ENCODE measurements at regions not wholly inside any gene's neighbourhood (a gene's known extent, or its start where the extent isn't known, plus 50 kb on each side); places are given as distances from the start of the nearest gene placed in this dataset.

- Histone ChIP-seq H3K4me2 (no peak overlapping the region), H3K9ac (no peak overlapping the region), H3K4me3 (no peak overlapping the region), H3K27ac (no peak overlapping the region), H2AFZ (replicated peaks) (no peak overlapping the region), H3K36me3 (no peaks in the 10 kb centered on the region), H3K27me3 (no peaks in the 10 kb centered on the region), H3K4me1 (peaks cover 40% of the 10 kb centered on the region), H3K9me3 (ENCODE audit: low read depth) (no peaks in the 10 kb centered on the region), H3F3A (ENCODE audit: low read depth) (peaks cover 8% of the 10 kb centered on the region), H3K79me2 (ENCODE audit: low read depth) (no peaks in the 10 kb centered on the region), H4K20me1 (ENCODE audit: low read depth) (no peaks in the 10 kb centered on the region)
- DNase-seq (ENCODE audit: low spot score) = peak; percentile 49
- Mint-ChIP-seq H3K36me3 (peaks cover 8% of the 10 kb centered on the region), H3K9me3 (peaks cover 15% of the 10 kb centered on the region), H3K4me3 (no peak overlapping the region), H3K4me1 (peaks cover 48% of the 10 kb centered on the region), H3K27ac (peak overlapping the region; percentile 80), H3K27me3 (ENCODE audit: insufficient read depth, low read depth) (peaks cover 5% of the 10 kb centered on the region)
- no peak for TF ChIP-seq EZH2phosphoT487 (IDR thresholded peaks at IDR 0.05)
- no peak for TF ChIP-seq EZH2 (IDR thresholded peaks at IDR 0.05)
- TF ChIP-seq CTCF (IDR thresholded peaks at IDR 0.05) = no peak
These were observed 1361.7 kb upstream of the CDH9 start for GRCh38 chr5:28400076-28400475.

GRCh38 chr5:28399211-28399610, 1360.8 kb upstream of the CDH9 start:
- H3K27ac ChIP-seq = no peak overlapping the region
- H3K36me3 Mint-ChIP-seq = peaks cover 8% of the 10 kb centered on the region

GRCh38 chr5:28398185-28398584, 1359.8 kb upstream of the CDH9 start:
- H3K9me3 Mint-ChIP-seq = peaks cover 8% of the 10 kb centered on the region
- peak overlapping the region; percentile 17 for H3K4me2 ChIP-seq
- no peaks in the 10 kb centered on the region for H3K9me3 ChIP-seq (ENCODE audit: low read depth)
- H3K27me3 Mint-ChIP-seq (ENCODE audit: insufficient read depth, low read depth) = peaks cover 5% of the 10 kb centered on the region
- no peak overlapping the region for H2AFZ ChIP-seq (replicated peaks)
- no peaks in the 10 kb centered on the region for H3K79me2 ChIP-seq (ENCODE audit: low read depth)
- H3K27ac ChIP-seq = no peak overlapping the region
- H3K4me3 Mint-ChIP-seq = no peak overlapping the region
- no peaks in the 10 kb centered on the region for H4K20me1 ChIP-seq (ENCODE audit: low read depth)
- H3K27ac Mint-ChIP-seq = peak overlapping the region; percentile 90
- H3K36me3 Mint-ChIP-seq = peaks cover 7% of the 10 kb centered on the region
- peaks cover 30% of the 10 kb centered on the region for H3K4me1 ChIP-seq
- H3K4me1 Mint-ChIP-seq = peaks cover 38% of the 10 kb centered on the region
- no peaks in the 10 kb centered on the region for H3K27me3 ChIP-seq
- peaks cover 8% of the 10 kb centered on the region for H3F3A ChIP-seq (ENCODE audit: low read depth)
- no peak overlapping the region for H3K4me3 ChIP-seq
- DNase-seq (ENCODE audit: low spot score) = no peak
- H3K9ac ChIP-seq = no peak overlapping the region
- no peaks in the 10 kb centered on the region for H3K36me3 ChIP-seq
- TF ChIP-seq CTCF (IDR thresholded peaks at IDR 0.05) (no peak), EZH2phosphoT487 (IDR thresholded peaks at IDR 0.05) (no peak)

More at GRCh38 chr5:28399211-28399610, 1360.8 kb upstream of the CDH9 start:
- H3K27ac Mint-ChIP-seq = no peak overlapping the region
- no peak overlapping the region for H3K4me3 Mint-ChIP-seq
- peaks cover 14% of the 10 kb centered on the region for H3K9me3 Mint-ChIP-seq
- no peaks in the 10 kb centered on the region for H3K9me3 ChIP-seq (ENCODE audit: low read depth)
- H3K4me3 ChIP-seq = no peak overlapping the region
- no peak overlapping the region for H3K4me2 ChIP-seq
- peaks cover 47% of the 10 kb centered on the region for H3K4me1 Mint-ChIP-seq
- no peak for TF ChIP-seq EZH2phosphoT487 (IDR thresholded peaks at IDR 0.05)
- TF ChIP-seq EZH2 (IDR thresholded peaks at IDR 0.05) = no peak
- no peak for TF ChIP-seq CTCF (IDR thresholded peaks at IDR 0.05)
- H3K36me3 ChIP-seq = no peaks in the 10 kb centered on the region
- H3F3A ChIP-seq (ENCODE audit: low read depth) = peaks cover 8% of the 10 kb centered on the region
- no peaks in the 10 kb centered on the region for H3K79me2 ChIP-seq (ENCODE audit: low read depth)
- DNase-seq (ENCODE audit: low spot score) = no peak
- H3K27me3 Mint-ChIP-seq (ENCODE audit: insufficient read depth, low read depth) = peaks cover 5% of the 10 kb centered on the region
- peaks cover 39% of the 10 kb centered on the region for H3K4me1 ChIP-seq
- no peak overlapping the region for H2AFZ ChIP-seq (replicated peaks)
- no peak overlapping the region for H3K9ac ChIP-seq
- no peaks in the 10 kb centered on the region for H3K27me3 ChIP-seq
- H4K20me1 ChIP-seq (ENCODE audit: low read depth) = no peaks in the 10 kb centered on the region
